GM19397 (cell line): ENCODE measurements at regions not wholly inside any gene's neighbourhood (a gene's known extent, or its start where the extent isn't known, plus 50 kb on each side); places are given as distances from the start of the nearest gene placed in this dataset.
A peak's percentile ranks its signal among the peaks of the same experiment; 100 is the strongest.
"Not testable (repeated sequence)": the region's sequence is repeated elsewhere in the genome, so short reads cannot be mapped to it uniquely, and the experiment has no call there.

Experiments
- ATAC-seq: cut with Tn5 transposase; IDR thresholded peaks from one replicate; pipeline ENCODE4 v1.9.1; 2021; ENCODE audit warnings: mild to moderate bottlenecking, moderate library complexity; ENCODE audit not compliant: unreplicated experiment

GRCh38 chr7:20083781-20084180 is 133.4 kb downstream of the MACC1 start:
- no peak for ATAC-seq

GRCh38 chr7:20079080-20079479 is 138.1 kb downstream of the MACC1 start:
- ATAC-seq = no peak

DNA sequence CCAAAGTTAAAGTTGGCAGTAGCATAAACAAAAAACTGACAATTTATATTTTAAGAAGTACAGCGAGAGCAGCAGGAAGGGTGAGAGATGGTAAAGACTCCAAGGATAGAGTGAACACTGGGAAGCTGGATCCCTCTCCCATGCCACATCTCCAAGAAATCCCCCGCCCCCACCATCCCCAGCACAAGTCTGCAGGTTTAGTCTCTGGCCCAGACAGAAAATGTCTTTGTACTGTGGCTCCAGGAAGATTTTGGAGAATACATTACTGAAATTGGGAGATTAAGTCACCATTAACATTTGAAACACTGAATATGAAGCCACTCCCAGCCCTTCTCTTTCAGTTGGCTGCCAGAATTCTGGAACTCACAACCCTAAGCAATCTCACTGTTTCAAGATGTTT is 140.3 kb downstream of the MACC1 start:
- ATAC-seq = no peak

- no peak for ATAC-seq
Measured at GRCh38 chr7:20075992-20076820, 141.0 kb downstream of the MACC1 start.

DNA sequence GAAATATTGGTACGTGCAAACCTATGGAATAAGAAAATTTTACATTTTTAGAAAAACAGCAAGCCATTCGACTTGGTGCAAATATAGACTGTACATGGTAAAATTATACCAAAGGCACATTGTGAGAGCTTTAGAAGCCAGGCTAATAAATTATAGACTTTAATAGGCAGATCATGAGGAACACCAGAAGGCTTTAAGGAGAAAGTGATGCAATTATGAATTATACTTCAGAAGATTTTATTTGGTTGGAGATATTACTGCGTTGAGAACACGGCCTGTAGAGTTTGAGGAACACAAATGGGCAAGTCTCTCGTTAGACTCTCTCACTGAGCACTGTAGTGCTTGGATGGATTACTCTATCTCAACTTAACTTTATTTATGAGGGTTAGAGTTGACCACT is 141.7 kb downstream of the MACC1 start:
- ATAC-seq = no peak

- not testable (repeated sequence) for ATAC-seq
Measured at GRCh38 chr7:20068004-20068403, 149.2 kb downstream of the MACC1 start.

DNA sequence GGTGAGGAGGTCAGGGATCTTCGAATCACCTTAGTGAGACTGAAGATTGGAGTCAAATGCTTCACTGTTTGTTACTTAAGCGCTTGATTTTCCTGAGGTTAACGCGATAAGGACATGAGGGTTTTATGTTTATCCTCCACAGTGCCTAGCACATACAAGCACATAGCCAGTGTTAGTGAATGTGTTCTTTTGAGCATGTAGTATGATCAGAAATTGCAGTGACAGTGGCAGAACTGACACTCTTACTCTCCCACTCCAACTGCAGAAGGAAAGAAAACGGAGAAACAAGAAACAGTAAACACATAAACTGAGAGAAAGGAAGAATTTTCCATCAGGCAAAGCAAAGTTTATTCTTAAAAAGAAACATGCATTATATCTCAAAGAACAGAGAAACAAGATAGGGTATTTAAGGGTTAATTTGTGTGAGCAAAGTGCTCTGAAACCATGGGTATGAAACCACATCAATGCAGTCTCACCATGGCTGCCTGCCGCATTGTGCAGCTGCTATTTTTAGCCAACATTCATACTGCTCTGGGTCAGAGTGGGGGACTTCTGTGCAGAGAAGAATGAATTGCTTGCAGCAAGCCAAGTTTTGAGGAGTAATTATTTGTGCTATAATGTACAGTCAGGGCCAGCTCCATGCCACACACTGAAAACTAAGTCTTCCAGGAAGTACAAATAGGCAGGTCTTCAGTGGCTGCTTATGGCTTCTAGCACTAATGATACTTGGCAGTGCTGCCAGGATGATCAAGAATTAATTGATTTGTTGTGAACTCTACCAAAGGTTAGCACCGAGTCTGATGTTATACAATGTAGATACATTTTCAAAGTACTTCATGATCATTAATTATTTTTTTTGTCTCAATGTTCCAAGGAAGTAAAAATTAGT is 152.0 kb downstream of the MACC1 start:
- peak; percentile 100 for ATAC-seq

- ATAC-seq = no peak
Measured at GRCh38 chr7:20064181-20064970, 152.8 kb downstream of the MACC1 start.

GRCh38 chr7:20063644-20064043 is 153.5 kb downstream of the MACC1 start:
- ATAC-seq = no peak

DNA sequence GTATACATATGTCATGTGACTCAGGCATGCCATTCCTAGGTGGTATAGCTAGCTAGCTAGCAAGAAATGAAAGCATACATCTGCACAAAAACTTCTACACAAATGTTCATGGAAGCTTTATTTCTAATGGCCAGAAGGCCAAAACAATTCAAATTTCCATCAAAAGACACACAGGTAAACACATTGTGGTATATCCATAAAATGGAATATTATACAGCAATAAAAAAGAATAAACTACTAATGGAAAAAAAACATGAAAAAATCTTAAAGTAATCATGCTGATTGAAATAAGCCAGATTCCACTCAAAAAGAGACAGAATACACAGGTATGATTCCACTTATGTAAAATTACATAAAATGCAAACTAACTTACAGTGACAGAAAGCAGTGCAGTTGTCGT is 154.3 kb downstream of the MACC1 start:
- ATAC-seq = no peak

DNA sequence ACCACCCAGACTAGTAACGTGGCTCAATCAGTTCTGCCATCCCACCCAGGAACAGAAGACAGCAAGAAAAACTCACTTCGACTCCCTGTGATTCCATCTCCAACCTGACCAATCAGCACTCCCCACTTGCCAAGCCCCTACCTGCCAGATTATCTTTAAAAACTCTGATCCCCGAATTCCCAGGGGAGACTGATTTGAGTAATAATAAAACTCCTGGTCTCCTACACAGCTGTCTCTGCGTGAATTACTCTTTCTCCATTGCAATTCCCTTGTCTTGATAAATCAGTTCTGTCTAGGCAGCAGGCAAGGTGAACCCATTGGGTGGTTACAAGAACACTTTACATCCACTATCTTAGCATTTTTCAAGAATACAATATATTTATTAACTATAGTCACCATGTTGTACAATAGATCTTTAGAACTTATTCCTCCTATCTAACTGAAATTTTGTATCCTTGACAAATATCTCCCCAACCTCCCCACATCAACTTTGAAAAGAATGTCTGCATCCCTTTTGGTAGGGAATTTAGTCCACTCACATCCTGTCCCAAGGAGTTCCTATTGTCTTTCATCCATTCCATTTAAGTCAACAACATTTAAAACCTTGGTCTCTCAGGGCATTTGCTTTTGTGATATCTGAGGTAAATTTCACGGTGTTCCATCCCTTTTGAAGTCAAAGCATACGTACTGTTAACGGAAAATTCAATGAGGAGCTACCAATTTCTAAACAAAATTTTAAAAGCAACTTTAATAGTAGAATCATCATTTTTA is 163.7 kb downstream of the MACC1 start:
- ATAC-seq = no peak

DNA sequence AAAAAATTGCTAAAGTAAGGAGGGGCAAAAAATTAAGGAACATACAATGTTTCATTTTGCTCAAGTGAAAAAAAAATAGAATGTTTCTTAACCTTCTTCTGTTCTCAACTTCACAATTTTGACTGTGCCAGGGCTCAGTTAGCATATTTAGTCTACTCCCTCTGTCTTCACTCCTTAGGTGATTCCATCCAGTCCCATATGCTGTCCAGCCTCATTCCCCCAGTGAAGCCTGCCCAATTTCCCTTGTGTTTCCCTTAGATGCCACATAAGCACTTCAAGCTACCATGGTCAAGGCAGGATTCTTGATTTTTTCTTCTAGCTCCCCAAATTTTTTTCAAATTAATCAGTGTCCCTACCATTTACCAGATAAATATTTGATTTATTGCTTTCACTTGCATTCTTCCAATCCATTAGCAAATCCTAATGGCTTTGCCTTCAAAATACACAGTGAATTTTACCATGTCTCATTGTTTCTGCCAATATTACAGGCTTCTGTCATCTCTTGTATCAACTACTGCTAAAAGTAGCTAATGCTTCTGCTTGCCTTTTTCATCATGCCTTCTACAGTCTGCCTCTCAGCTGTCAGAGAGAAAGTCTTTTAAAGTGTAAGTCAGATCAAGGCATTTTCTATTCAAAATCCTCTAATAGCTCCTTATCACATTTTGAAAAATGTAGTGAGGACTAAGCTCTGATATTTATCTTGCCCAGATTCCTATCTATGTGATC is 166.8 kb downstream of the MACC1 start:
- no peak for ATAC-seq

- ATAC-seq = no peak
Measured at GRCh38 chr7:20038676-20039075, 178.5 kb downstream of the MACC1 start.

DNA sequence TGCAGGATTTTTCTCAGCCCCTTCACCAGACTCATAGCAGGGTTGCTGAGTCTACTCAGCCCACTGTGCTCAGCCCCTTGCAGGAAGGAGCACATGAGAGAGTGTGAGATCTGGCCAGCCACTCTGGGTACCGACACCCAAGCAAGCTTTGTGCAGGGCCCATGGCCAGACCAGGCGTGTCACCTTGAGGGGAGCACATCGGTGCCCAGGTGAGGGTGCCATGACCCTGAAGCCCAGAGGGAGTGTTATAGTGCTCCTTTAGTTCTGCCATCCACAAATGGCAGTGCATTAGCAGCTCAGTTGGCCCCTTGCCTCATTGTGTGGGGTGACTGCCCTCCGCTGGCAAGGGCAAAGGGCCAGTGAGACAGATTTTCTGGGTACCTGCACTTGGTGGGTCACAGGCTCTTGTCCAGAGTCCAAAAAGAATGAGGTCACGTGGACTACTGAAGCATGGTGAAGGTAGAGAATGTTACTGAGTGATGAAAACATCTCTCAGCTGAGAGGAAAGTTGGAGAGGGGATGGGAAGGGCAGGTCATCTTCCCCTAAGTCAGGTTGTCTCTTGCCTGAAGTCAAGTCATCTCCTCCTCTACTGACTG is 181.8 kb downstream of the MACC1 start:
- no peak for ATAC-seq

- no peak for ATAC-seq
Measured at GRCh38 chr7:20033621-20034400, 183.4 kb downstream of the MACC1 start.

DNA sequence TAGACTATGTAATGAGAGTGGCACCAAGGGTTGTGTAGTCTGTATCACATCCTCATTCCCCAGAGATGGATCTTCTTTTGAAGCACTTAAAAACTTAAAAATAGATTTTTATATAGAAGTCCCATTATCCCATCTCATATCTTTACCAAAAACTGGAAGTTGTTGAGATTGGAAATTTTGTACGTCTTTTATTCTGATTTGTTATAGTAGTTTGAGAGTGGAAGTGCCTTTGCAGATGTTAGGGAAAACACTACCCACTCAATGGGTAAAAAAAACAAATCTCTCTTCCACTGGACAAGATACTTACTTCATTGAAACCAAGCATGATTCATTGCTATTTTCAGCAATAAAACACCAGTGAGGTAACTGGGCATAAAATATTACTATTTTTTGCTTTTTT is 184.4 kb downstream of the MACC1 start:
- ATAC-seq = no peak

DNA sequence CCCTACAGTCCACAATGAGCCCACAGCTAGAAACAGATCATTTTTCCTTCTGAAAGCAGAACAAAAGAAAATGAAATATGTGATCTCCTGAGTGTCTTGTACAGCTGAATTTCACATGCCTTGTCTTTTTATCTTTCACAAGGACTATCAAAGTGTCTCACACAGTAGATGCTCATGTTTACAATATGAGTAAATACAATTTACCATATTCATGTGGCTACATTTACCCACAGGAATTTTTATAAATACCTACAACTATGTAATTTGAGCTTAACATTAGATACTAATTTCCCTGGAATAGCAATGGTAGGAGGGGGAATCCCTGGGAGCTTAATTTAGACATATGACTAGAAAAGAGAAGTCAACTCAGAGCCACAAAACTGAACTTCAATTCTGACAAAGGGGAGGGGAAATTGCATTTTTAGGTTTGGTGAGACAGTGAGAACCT is 186.2 kb downstream of the MACC1 start:
- peak; percentile 39 for ATAC-seq

- peak; percentile 77 for ATAC-seq
Measured at GRCh38 chr7:20030417-20030816, 186.8 kb downstream of the MACC1 start.

DNA sequence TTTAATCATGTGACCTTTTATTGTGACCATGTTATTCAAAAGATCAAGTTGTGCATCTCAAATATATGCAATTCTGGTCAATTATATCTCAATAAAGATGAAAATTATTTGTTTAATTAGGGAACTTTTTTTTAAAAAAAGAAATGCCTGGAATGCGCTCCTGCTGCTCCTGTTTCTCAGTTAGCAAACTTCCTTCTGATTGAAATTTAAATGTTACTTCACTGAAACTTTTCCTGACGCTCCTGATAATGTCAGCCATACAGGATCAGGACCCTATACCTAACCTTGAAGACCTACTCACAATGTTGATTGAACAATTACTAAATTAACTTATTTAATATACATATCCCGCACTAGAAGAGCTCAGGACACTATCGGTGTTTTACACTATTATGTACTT is 190.4 kb downstream of the MACC1 start:
- no peak for ATAC-seq
